ENCODE measurements at regions not wholly inside any gene's neighbourhood (a gene's known extent, or its start where the extent isn't known, plus 50 kb on each side); places are given as distances from the start of the nearest gene placed in this dataset.
A peak's percentile ranks its signal among the peaks of the same experiment; 100 is the strongest.

GRCh38 chr16:87177673-87178072 lies 139.5 kb downstream of the C16orf95 start:
- intact Hi-C loops (cut with DNase I): no loop called here
- no peak for DNase-seq
- no peak overlapping the region for H3K27ac ChIP-seq (ENCODE audit: low read length)
- no peak overlapping the region for H3K4me3 ChIP-seq (ENCODE audit: low read length)
- 57% methylated on average over 15 of the region's 15 CpGs for WGBS
- no peaks in the 10 kb centered on the region for H3K9me3 ChIP-seq (ENCODE audit: control insufficient read depth, low read length)
- ATAC-seq: no peak
- no peaks in the 10 kb centered on the region for H3K27me3 ChIP-seq (ENCODE audit: control insufficient read depth, insufficient read depth)
- H3K4me1 ChIP-seq (ENCODE audit: control insufficient read depth, insufficient read depth, low read length): no peaks in the 10 kb centered on the region

- Histone ChIP-seq H3K4me3 (ENCODE audit: low read length) (no peak overlapping the region), H3K4me1 (ENCODE audit: control insufficient read depth, insufficient read depth, low read length) (no peaks in the 10 kb centered on the region), H3K9me3 (ENCODE audit: control insufficient read depth, low read length) (no peaks in the 10 kb centered on the region), H3K27ac (ENCODE audit: low read length) (no peak overlapping the region), H3K27me3 (ENCODE audit: control insufficient read depth, insufficient read depth) (no peaks in the 10 kb centered on the region)
- WGBS: 24% methylated on average over 14 of the region's 14 CpGs
- ATAC-seq (peak; percentile 14 to 49), DNase-seq (peak in 1 of 3 donors; percentile 62)
- intact Hi-C loops (cut with DNase I): no loop called here
Measured at GRCh38 chr16:87178177-87178863, 138.9 kb downstream of the C16orf95 start.

GRCh38 chr16:87178977-87179376 lies 138.2 kb downstream of the C16orf95 start:
- Histone ChIP-seq H3K9me3 (ENCODE audit: control insufficient read depth, low read length) (no peaks in the 10 kb centered on the region), H3K27ac (ENCODE audit: low read length) (no peak overlapping the region), H3K4me3 (ENCODE audit: low read length) (no peak overlapping the region), H3K27me3 (ENCODE audit: control insufficient read depth, insufficient read depth) (no peaks in the 10 kb centered on the region), H3K4me1 (ENCODE audit: control insufficient read depth, insufficient read depth, low read length) (no peaks in the 10 kb centered on the region)
- WGBS: 37% methylated on average over 9 of the region's 9 CpGs
- ATAC-seq (peak; percentile 67 to 92), DNase-seq (peak; percentile 73 to 81 (median 77))
- intact Hi-C loops (cut with DNase I): no loop called here

- no peak overlapping the region for H3K27ac ChIP-seq (ENCODE audit: low read length)
- ATAC-seq (no peak), DNase-seq (no peak)
- intact Hi-C loops (cut with DNase I): no loop called here
- H3K4me1 ChIP-seq (ENCODE audit: control insufficient read depth, insufficient read depth, low read length): no peaks in the 10 kb centered on the region
- no peak overlapping the region for H3K4me3 ChIP-seq (ENCODE audit: low read length)
- H3K27me3 ChIP-seq (ENCODE audit: control insufficient read depth, insufficient read depth): no peaks in the 10 kb centered on the region
- H3K9me3 ChIP-seq (ENCODE audit: control insufficient read depth, low read length): no peaks in the 10 kb centered on the region
- 88% methylated on average over 6 of the region's 6 CpGs for WGBS
Measured at GRCh38 chr16:87180069-87180468, 137.1 kb downstream of the C16orf95 start.

- H3K27me3 ChIP-seq (ENCODE audit: control insufficient read depth, insufficient read depth): no peaks in the 10 kb centered on the region
- no peak overlapping the region for H3K4me3 ChIP-seq (ENCODE audit: low read length)
- H3K9me3 ChIP-seq (ENCODE audit: control insufficient read depth, low read length): no peaks in the 10 kb centered on the region
- H3K27ac ChIP-seq (ENCODE audit: low read length): no peak overlapping the region
- WGBS: 73% methylated on average over 3 of the region's 3 CpGs
- DNase-seq (no peak), ATAC-seq (no peak)
- H3K4me1 ChIP-seq (ENCODE audit: control insufficient read depth, insufficient read depth, low read length): no peaks in the 10 kb centered on the region
- intact Hi-C loops (cut with DNase I): no loop called here
Measured at GRCh38 chr16:87182759-87183158, 134.4 kb downstream of the C16orf95 start.

- DNase-seq: no peak
- H3K4me1 ChIP-seq (ENCODE audit: control insufficient read depth, insufficient read depth, low read length): no peaks in the 10 kb centered on the region
- 82% methylated on average over 10 of the region's 10 CpGs for WGBS
- intact Hi-C loops (cut with DNase I): no loop called here
- H3K27ac ChIP-seq (ENCODE audit: low read length): no peak overlapping the region
- no peaks in the 10 kb centered on the region for H3K27me3 ChIP-seq (ENCODE audit: control insufficient read depth, insufficient read depth)
- ATAC-seq: no peak
- H3K4me3 ChIP-seq (ENCODE audit: low read length): no peak overlapping the region
- no peaks in the 10 kb centered on the region for H3K9me3 ChIP-seq (ENCODE audit: control insufficient read depth, low read length)
Measured at GRCh38 chr16:87183647-87184046, 133.5 kb downstream of the C16orf95 start.

- 68% methylated on average over 8 of the region's 8 CpGs for WGBS
- no peak overlapping the region for H3K27ac ChIP-seq (ENCODE audit: low read length)
- peaks cover 4% of the 10 kb centered on the region for H3K9me3 ChIP-seq (ENCODE audit: control insufficient read depth, low read length)
- ATAC-seq: no peak
- no peak for DNase-seq
- intact Hi-C loops (cut with DNase I): no loop called here
- no peaks in the 10 kb centered on the region for H3K27me3 ChIP-seq (ENCODE audit: control insufficient read depth, insufficient read depth)
- H3K4me3 ChIP-seq (ENCODE audit: low read length): no peak overlapping the region
- H3K4me1 ChIP-seq (ENCODE audit: control insufficient read depth, insufficient read depth, low read length): no peaks in the 10 kb centered on the region
Measured at GRCh38 chr16:87185308-87185707, 131.9 kb downstream of the C16orf95 start.

GRCh38 chr16:87185983-87186382 lies 131.2 kb downstream of the C16orf95 start:
- DNase-seq: no peak
- Histone ChIP-seq H3K9me3 (ENCODE audit: control insufficient read depth, low read length) (peaks cover 4% of the 10 kb centered on the region), H3K4me1 (ENCODE audit: control insufficient read depth, insufficient read depth, low read length) (no peaks in the 10 kb centered on the region), H3K27ac (ENCODE audit: low read length) (no peak overlapping the region), H3K4me3 (ENCODE audit: low read length) (no peak overlapping the region), H3K27me3 (ENCODE audit: control insufficient read depth, insufficient read depth) (no peaks in the 10 kb centered on the region)
- WGBS: 93% methylated on average over 19 of the region's 19 CpGs
- ATAC-seq: no peak
- intact Hi-C loops (cut with DNase I): no loop called here

- no peaks in the 10 kb centered on the region for H3K27me3 ChIP-seq (ENCODE audit: control insufficient read depth, insufficient read depth)
- H3K9me3 ChIP-seq (ENCODE audit: control insufficient read depth, low read length): peaks cover 4% of the 10 kb centered on the region
- DNase-seq (no peak), ATAC-seq (peak in 1 of 2 donors; percentile 58)
- no peak overlapping the region for H3K27ac ChIP-seq (ENCODE audit: low read length)
- no peaks in the 10 kb centered on the region for H3K4me1 ChIP-seq (ENCODE audit: control insufficient read depth, insufficient read depth, low read length)
- no peak overlapping the region for H3K4me3 ChIP-seq (ENCODE audit: low read length)
- intact Hi-C loops (cut with DNase I): no loop called here
- WGBS: 71% methylated on average over 17 of the region's 17 CpGs
Measured at GRCh38 chr16:87186446-87186845, 130.7 kb downstream of the C16orf95 start.

GRCh38 chr16:87186876-87187533 lies 130.2 kb downstream of the C16orf95 start:
- WGBS: 78% methylated on average over 11 of the region's 11 CpGs
- intact Hi-C loops (cut with DNase I): no loop called here
- no peak for ATAC-seq

GRCh38 chr16:87188104-87188503 lies 129.1 kb downstream of the C16orf95 start:
- intact Hi-C loops (cut with DNase I): no loop called here
- H3K9me3 ChIP-seq (ENCODE audit: control insufficient read depth, low read length): peaks cover 4% of the 10 kb centered on the region
- ATAC-seq (no peak), DNase-seq (no peak)
- no peaks in the 10 kb centered on the region for H3K4me1 ChIP-seq (ENCODE audit: control insufficient read depth, insufficient read depth, low read length)
- no peak overlapping the region for H3K4me3 ChIP-seq (ENCODE audit: low read length)
- H3K27ac ChIP-seq (ENCODE audit: low read length): no peak overlapping the region
- WGBS: 95% methylated on average over 8 of the region's 8 CpGs
- no peaks in the 10 kb centered on the region for H3K27me3 ChIP-seq (ENCODE audit: control insufficient read depth, insufficient read depth)

More at GRCh38 chr16:87186876-87187533, 130.2 kb downstream of the C16orf95 start:
- no peaks in the 10 kb centered on the region for H3K27me3 ChIP-seq (ENCODE audit: control insufficient read depth, insufficient read depth)
- H3K4me1 ChIP-seq (ENCODE audit: control insufficient read depth, insufficient read depth, low read length): no peaks in the 10 kb centered on the region
- peaks cover 4% of the 10 kb centered on the region for H3K9me3 ChIP-seq (ENCODE audit: control insufficient read depth, low read length)
- no peak for DNase-seq
- H3K4me3 ChIP-seq (ENCODE audit: low read length): no peak overlapping the region
- H3K27ac ChIP-seq (ENCODE audit: low read length): no peak overlapping the region

Measured in right cardiac atrium (tissue), 5 donors.